PFSK-1 (cell line): ENCODE measurements at regions not wholly inside any gene's neighbourhood (a gene's known extent, or its start where the extent isn't known, plus 50 kb on each side); places are given as distances from the start of the nearest gene placed in this dataset.

Experiments
- FOXP2 ChIP-seq: optimal IDR thresholded peaks from 2 replicates; pipeline ENCODE3; 2011; ENCODE audit warnings: borderline replicate concordance, control low read depth, inconsistent platforms; ENCODE audit not compliant: insufficient read depth; ENCODE audit errors: extremely low read length, extremely low read depth
- POLR2AphosphoS5 ChIP-seq: IDR thresholded peaks from 2 replicates; pipeline ENCODE4 v1.6.1; 2012; ENCODE audit warnings: low read depth, mild to moderate bottlenecking, control low read depth, low read length, moderate library complexity
- REST ChIP-seq, 2 experiments: IDR thresholded peaks; 2 replicates each; pipeline versions ENCODE4 v1.6.1 to v1.8.0; 2011 to 2012; ENCODE audit warnings: low read depth in 2 of 2, low read length in 2 of 2, control low read depth in 1 of 2, inconsistent platforms in 1 of 2, mild to moderate bottlenecking in 1 of 2, moderate library complexity in 1 of 2; ENCODE audit not compliant: insufficient read depth in 1 of 2
- SIN3A ChIP-seq: IDR thresholded peaks from 2 replicates; pipeline ENCODE4 v1.6.1; 2012; ENCODE audit warnings: mild to moderate bottlenecking, low read length, moderate library complexity, borderline replicate concordance; ENCODE audit not compliant: insufficient read depth
- TAF1 ChIP-seq: IDR thresholded peaks from 2 replicates; pipeline ENCODE4 v1.6.1; 2012; ENCODE audit warnings: low read length, control low read depth, borderline replicate concordance; ENCODE audit not compliant: insufficient read depth

- TF ChIP-seq REST (IDR thresholded peaks at IDR 0.05; ENCODE audit: insufficient read depth in 1 of 2, low read depth in 2 of 2, low read length in 2 of 2) (no peak), FOXP2 (no peak), POLR2AphosphoS5 (no peak), TAF1 (no peak), SIN3A (no peak)
These were observed 263.6 kb upstream of the DYNLRB2 start for GRCh38 chr16:80277182-80277581.

DNA sequence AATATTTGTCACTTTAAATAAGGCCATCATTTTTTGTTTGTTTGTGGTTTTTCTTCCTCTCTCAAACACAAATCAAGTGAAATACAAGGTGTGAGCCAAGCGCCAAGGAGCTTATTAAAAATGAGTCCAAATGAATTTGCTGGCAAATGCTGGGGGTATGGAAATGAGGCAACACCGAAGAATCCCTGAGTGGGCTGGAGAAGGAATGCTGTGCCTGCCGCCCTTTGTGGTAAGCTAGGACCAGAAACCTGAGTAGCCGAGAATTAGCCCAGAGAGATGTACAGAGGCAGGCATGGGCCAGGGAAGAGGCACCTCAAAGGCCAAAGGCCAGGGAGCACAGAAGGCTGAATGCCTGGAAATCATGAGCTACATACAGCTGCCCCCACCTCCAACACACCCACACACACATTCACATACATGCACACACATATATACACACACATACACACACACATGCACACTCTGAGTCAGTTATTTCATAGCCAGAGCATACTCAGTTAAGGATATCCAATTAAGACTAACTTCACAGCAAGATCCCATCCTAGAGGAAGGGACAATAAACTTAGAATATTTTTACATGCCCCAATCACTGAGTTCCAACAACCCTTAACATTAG lies 266.1 kb upstream of the DYNLRB2 start:
- TF ChIP-seq FOXP2 (no peak), POLR2AphosphoS5 (no peak), TAF1 (no peak), REST (IDR thresholded peaks at IDR 0.05; ENCODE audit: insufficient read depth in 1 of 2, low read depth in 2 of 2, low read length in 2 of 2) (no peak), SIN3A (no peak)

DNA sequence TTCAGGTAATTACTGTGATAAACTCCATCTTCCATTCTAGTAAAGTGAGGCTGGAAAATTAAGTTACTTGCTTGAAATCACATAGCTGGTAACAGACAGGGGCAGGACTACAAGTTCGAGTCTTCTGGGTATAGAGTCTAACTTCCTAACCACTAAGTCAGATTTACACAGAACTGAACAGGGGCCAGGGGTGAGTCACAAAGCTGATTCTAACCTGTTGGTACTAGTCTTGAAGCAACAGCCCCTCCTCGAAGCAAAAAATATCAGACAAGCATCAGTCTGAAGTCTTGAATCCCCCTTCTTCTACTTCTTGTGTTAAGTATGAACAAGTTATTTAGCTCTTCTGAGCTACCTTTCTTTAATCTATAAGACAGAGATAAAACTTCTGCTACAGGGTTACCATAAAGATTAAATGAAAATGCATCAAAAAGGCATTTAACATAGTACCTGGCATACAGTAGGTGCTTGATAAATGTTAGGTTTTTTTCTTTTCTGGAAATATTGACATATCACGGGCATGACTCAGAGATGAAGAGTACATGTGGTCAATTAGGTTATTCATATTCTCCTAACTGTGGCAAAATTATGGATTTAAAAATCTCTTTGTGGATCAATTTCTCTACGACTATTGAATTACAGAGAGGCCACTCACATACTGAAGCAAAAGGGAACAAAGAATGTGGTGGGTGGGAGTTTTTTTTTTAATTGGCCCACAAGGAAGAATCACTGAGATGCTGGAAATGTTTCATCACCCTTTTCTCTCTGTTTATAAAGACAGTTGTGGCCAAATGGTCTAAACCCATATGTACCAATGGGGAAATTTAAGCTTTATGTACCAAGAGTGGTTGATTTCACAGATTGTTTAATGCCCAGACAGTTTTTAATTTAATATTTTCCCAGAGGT lies 266.9 kb upstream of the DYNLRB2 start:
- TF ChIP-seq FOXP2 (no peak), SIN3A (no peak), POLR2AphosphoS5 (no peak), REST (IDR thresholded peaks at IDR 0.05; ENCODE audit: insufficient read depth in 1 of 2, low read depth in 2 of 2, low read length in 2 of 2) (no peak), TAF1 (no peak)

DNA sequence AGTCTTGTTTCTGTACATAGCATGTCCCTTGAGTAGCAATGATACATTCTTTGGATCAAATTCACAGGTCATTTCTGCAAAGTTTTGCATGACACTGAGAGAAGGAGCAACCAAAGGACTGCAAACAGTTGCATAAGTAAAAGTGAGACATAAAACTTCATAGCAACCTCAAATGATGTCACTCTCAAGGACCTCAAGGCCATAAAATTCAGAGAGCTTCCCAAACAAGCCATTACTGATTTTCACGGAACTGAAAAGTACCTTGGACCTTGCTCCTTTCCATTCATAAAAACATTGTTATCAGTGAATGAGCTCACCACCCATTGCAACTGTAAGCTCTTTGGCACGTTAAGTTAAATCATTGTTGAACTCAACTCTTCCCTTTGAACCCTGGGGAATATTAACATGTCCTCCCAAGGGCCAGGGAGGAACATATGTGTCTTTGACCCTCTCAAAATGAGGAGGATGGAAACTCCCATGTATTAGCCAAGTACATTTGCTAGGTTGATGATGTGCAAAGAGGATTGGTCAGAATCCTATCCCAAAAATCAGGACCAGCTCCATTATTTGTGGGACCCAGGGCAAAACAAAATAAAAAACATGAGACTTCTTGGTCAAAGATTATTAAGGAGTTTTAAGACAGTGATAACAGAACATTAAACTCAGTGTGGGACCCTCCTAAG lies 275.0 kb upstream of the DYNLRB2 start:
- TF ChIP-seq FOXP2 (no peak), SIN3A (no peak), TAF1 (no peak), POLR2AphosphoS5 (no peak)

GRCh38 chr16:80263848-80264694 lies 276.7 kb upstream of the DYNLRB2 start:
- TF ChIP-seq SIN3A (no peak), POLR2AphosphoS5 (no peak), FOXP2 (no peak), TAF1 (no peak), REST (IDR thresholded peaks at IDR 0.05; ENCODE audit: insufficient read depth in 1 of 2, low read depth in 2 of 2, low read length in 2 of 2) (no peak)
